ENCODE measurements at regions not wholly inside any gene's neighbourhood (a gene's known extent, or its start where the extent isn't known, plus 50 kb on each side); places are given as distances from the start of the nearest gene placed in this dataset.
A peak's percentile ranks its signal among the peaks of the same experiment; 100 is the strongest.

DNA sequence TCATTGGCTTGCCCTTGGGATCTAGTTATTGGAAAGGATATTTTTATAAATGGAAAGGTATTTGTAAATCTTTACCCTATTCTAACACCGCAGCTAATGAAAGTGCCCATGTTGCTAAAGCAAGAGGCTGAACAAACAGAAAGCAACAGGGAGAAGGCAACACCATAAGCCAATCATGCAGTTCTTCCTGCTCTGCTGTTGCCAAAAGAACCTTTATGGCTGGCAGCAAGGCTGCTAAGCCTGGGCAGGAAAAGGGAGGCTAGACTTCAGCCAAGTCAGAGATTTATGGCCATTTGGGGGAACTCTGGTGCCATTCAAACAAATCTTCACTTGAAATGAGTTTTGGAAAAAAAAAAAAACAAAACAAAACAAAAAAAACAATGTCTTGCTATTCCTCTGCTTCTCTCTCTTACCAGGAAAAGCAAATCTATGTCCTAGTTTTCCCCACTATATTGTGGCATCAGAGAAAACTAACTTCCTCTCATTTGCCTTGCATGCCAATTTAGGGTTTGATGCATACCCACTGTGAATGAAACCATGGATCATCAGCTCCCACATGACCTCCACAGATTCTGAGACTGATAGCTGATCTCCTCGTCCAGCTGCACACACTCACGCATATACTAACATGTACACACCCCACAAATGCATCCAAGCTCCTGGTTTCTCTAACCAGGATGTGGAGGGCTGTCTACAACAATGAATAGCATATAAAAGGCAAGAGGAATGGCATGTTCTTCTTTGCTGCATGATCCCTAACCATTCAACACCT, 179.3 kb downstream of the C1D start:
- ChIA-PET CTCF (interaction anchor here (0.8 to 2.0 kb wide), 4 partner anchors 11 to 668 kb away, joined by 3 to 11 read pairs (median 5); no protein-coding TSS in a partner anchor), POLR2A (interaction anchor here (1.1 kb wide), 1 partner anchor 11 kb away, joined by 3 read pairs; no protein-coding TSS in a partner anchor)
- Histone ChIP-seq H3K36me3 (ENCODE audit: control insufficient read depth in 2 of 2, extremely low read depth in 1 of 2, insufficient read depth in 2 of 2, low read length in 2 of 2) (no peaks in the 10 kb centered on the region), H2AFZ (ENCODE audit: low read depth, low read length) (peak overlapping the region; percentile 28), H3K9me3 (replicated peaks; ENCODE audit: control insufficient read depth, insufficient read depth, low read length) (no peaks in the 10 kb centered on the region), H3K4me3 (replicated peaks in 1 of 3; ENCODE audit: insufficient read depth in 1 of 3, low read depth in 1 of 3, low read length in 3 of 3) (no peak overlapping the region), H4K20me1 (replicated peaks; ENCODE audit: control insufficient read depth, extremely low read depth, insufficient read depth, low read length) (no peaks in the 10 kb centered on the region), H3K4me1 (ENCODE audit: control insufficient read depth, extremely low read depth, insufficient read depth, low read length) (no peaks in the 10 kb centered on the region), H3K27ac (ENCODE audit: insufficient read depth, low read depth, low read length) (no peak overlapping the region), H3K27me3 (ENCODE audit: control insufficient read depth in 2 of 2, insufficient read depth in 2 of 2, low read length in 2 of 2) (no peaks in the 10 kb centered on the region), H3K79me2 (ENCODE audit: control insufficient read depth, insufficient read depth, low read length) (no peaks in the 10 kb centered on the region), H3K9me1 (replicated peaks; ENCODE audit: control insufficient read depth, extremely low read depth, insufficient read depth, low read length) (no peaks in the 10 kb centered on the region), H3K4me2 (ENCODE audit: insufficient read depth, low read length) (no peak overlapping the region), H3K9ac (replicated peaks; ENCODE audit: extremely low read depth, insufficient read depth, low read length) (no peak overlapping the region)
- dilution Hi-C loops (cut with MboI; ENCODE audit: extremely low pct_ligation_motif_present, low sequenced_read_pairs) (no loop called here), intact Hi-C loops (cut with micrococcal nuclease) (no loop called here)
- BruUV-seq (replicated peaks): no TSS peak
- DNase-seq (ENCODE audit: low read depth, low spot score): peak; percentile 64
- TF ChIP-seq POLR2AphosphoS5 (IDR thresholded peaks at IDR 0.05; ENCODE audit: insufficient read depth, low read depth, low read length) (no peak), MYC (IDR thresholded peaks at IDR 0.05; ENCODE audit: low read depth, low read length) (no peak), JUN (IDR thresholded peaks at IDR 0.05; ENCODE audit: borderline replicate concordance, insufficient read depth, insufficient read length, low read depth) (no peak), EZH2 (IDR thresholded peaks at IDR 0.05; ENCODE audit: borderline replicate concordance, low read depth, low read length, severe bottlenecking) (no peak), FOS (IDR thresholded peaks at IDR 0.05; ENCODE audit: borderline replicate concordance, insufficient read depth, low read length) (no peak), POLR2A (IDR thresholded peaks at IDR 0.05; ENCODE audit: low read depth, low read length) (no peak), MAX (IDR thresholded peaks at IDR 0.05; ENCODE audit: insufficient read depth, insufficient read length) (no peak)
- TF ChIP-seq, protein P1, sequence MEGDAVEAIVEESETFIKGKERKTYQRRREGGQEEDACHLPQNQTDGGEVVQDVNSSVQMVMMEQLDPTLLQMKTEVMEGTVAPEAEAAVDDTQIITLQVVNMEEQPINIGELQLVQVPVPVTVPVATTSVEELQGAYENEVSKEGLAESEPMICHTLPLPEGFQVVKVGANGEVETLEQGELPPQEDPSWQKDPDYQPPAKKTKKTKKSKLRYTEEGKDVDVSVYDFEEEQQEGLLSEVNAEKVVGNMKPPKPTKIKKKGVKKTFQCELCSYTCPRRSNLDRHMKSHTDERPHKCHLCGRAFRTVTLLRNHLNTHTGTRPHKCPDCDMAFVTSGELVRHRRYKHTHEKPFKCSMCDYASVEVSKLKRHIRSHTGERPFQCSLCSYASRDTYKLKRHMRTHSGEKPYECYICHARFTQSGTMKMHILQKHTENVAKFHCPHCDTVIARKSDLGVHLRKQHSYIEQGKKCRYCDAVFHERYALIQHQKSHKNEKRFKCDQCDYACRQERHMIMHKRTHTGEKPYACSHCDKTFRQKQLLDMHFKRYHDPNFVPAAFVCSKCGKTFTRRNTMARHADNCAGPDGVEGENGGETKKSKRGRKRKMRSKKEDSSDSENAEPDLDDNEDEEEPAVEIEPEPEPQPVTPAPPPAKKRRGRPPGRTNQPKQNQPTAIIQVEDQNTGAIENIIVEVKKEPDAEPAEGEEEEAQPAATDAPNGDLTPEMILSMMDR (IDR thresholded peaks at IDR 0.05; ENCODE audit: extremely low read depth in 1 of 2, insufficient read depth in 1 of 2, low read depth in 1 of 2, low read length in 2 of 2): no peak
- FAIRE-seq: peak; percentile 66
